ENCODE measurements at regions not wholly inside any gene's neighbourhood (a gene's known extent, or its start where the extent isn't known, plus 50 kb on each side); places are given as distances from the start of the nearest gene placed in this dataset.

- H3K27me3 ChIP-seq (ENCODE audit: insufficient read depth, low read length): no peaks in the 10 kb centered on the region
- no peak overlapping the region for H3K27ac ChIP-seq (ENCODE audit: low read depth, low read length)
- no peak overlapping the region for H3K4me2 ChIP-seq (ENCODE audit: insufficient read depth, low read length)
- H2AFZ ChIP-seq (ENCODE audit: low read length): no peak overlapping the region
- H3K4me3 ChIP-seq (ENCODE audit: insufficient read depth, low read length): no peak overlapping the region
- DNase-seq (ENCODE audit: insufficient read length, low spot score, missing footprints): no peak
- H3K36me3 ChIP-seq (ENCODE audit: insufficient read depth, low read length): no peaks in the 10 kb centered on the region
- H3K79me2 ChIP-seq (ENCODE audit: insufficient read depth, low read length): no peaks in the 10 kb centered on the region
- no peak for TF ChIP-seq CTCF (IDR thresholded peaks at IDR 0.05; ENCODE audit: extremely low read depth, low read depth, low read length)
- no peaks in the 10 kb centered on the region for H3K9me3 ChIP-seq (ENCODE audit: low read depth, low read length)
- no peaks in the 10 kb centered on the region for H3K4me1 ChIP-seq (ENCODE audit: insufficient read depth, low read length)
- H4K20me1 ChIP-seq (ENCODE audit: insufficient read depth, low read length): no peaks in the 10 kb centered on the region
Observed at GRCh38 chr22:22973336-22973735, 85.7 kb downstream of the IGLL5 start.

GRCh38 chr22:22974156-22974555 is 86.5 kb downstream of the IGLL5 start:
- no peaks in the 10 kb centered on the region for H3K4me1 ChIP-seq (ENCODE audit: insufficient read depth, low read length)
- H3K4me2 ChIP-seq (ENCODE audit: insufficient read depth, low read length): no peak overlapping the region
- no peaks in the 10 kb centered on the region for H3K79me2 ChIP-seq (ENCODE audit: insufficient read depth, low read length)
- H3K27me3 ChIP-seq (ENCODE audit: insufficient read depth, low read length): no peaks in the 10 kb centered on the region
- no peak for TF ChIP-seq CTCF (IDR thresholded peaks at IDR 0.05; ENCODE audit: extremely low read depth, low read depth, low read length)
- no peaks in the 10 kb centered on the region for H4K20me1 ChIP-seq (ENCODE audit: insufficient read depth, low read length)
- no peaks in the 10 kb centered on the region for H3K9me3 ChIP-seq (ENCODE audit: low read depth, low read length)
- H3K4me3 ChIP-seq (ENCODE audit: insufficient read depth, low read length): no peak overlapping the region
- no peak for DNase-seq (ENCODE audit: insufficient read length, low spot score, missing footprints)
- no peaks in the 10 kb centered on the region for H3K36me3 ChIP-seq (ENCODE audit: insufficient read depth, low read length)
- H2AFZ ChIP-seq (ENCODE audit: low read length): no peak overlapping the region
- no peak overlapping the region for H3K27ac ChIP-seq (ENCODE audit: low read depth, low read length)

GRCh38 chr22:22974795-22975580 is 87.4 kb downstream of the IGLL5 start:
- H2AFZ ChIP-seq (ENCODE audit: low read length): no peak overlapping the region
- no peaks in the 10 kb centered on the region for H3K36me3 ChIP-seq (ENCODE audit: insufficient read depth, low read length)
- H3K27ac ChIP-seq (ENCODE audit: low read depth, low read length): no peak overlapping the region
- no peaks in the 10 kb centered on the region for H3K79me2 ChIP-seq (ENCODE audit: insufficient read depth, low read length)
- DNase-seq (ENCODE audit: insufficient read length, low spot score, missing footprints): no peak
- no peaks in the 10 kb centered on the region for H3K4me1 ChIP-seq (ENCODE audit: insufficient read depth, low read length)
- H3K4me2 ChIP-seq (ENCODE audit: insufficient read depth, low read length): no peak overlapping the region
- H3K4me3 ChIP-seq (ENCODE audit: insufficient read depth, low read length): no peak overlapping the region
- H3K9me3 ChIP-seq (ENCODE audit: low read depth, low read length): no peaks in the 10 kb centered on the region
- TF ChIP-seq CTCF (IDR thresholded peaks at IDR 0.05; ENCODE audit: extremely low read depth, low read depth, low read length): no peak
- no peaks in the 10 kb centered on the region for H3K27me3 ChIP-seq (ENCODE audit: insufficient read depth, low read length)
- H4K20me1 ChIP-seq (ENCODE audit: insufficient read depth, low read length): no peaks in the 10 kb centered on the region

- H3K9me3 ChIP-seq (ENCODE audit: low read depth, low read length): no peaks in the 10 kb centered on the region
- H3K27ac ChIP-seq (ENCODE audit: low read depth, low read length): no peak overlapping the region
- no peaks in the 10 kb centered on the region for H3K79me2 ChIP-seq (ENCODE audit: insufficient read depth, low read length)
- H3K4me3 ChIP-seq (ENCODE audit: insufficient read depth, low read length): no peak overlapping the region
- no peak overlapping the region for H3K4me2 ChIP-seq (ENCODE audit: insufficient read depth, low read length)
- TF ChIP-seq CTCF (IDR thresholded peaks at IDR 0.05; ENCODE audit: extremely low read depth, low read depth, low read length): no peak
- no peak overlapping the region for H2AFZ ChIP-seq (ENCODE audit: low read length)
- H3K36me3 ChIP-seq (ENCODE audit: insufficient read depth, low read length): no peaks in the 10 kb centered on the region
- no peaks in the 10 kb centered on the region for H4K20me1 ChIP-seq (ENCODE audit: insufficient read depth, low read length)
- no peaks in the 10 kb centered on the region for H3K4me1 ChIP-seq (ENCODE audit: insufficient read depth, low read length)
- no peaks in the 10 kb centered on the region for H3K27me3 ChIP-seq (ENCODE audit: insufficient read depth, low read length)
- DNase-seq (ENCODE audit: insufficient read length, low spot score, missing footprints): no peak
Observed at GRCh38 chr22:22976033-22976922, 88.7 kb downstream of the IGLL5 start.

All from osteoblast (primary cell).